ENCODE measurements at regions not wholly inside any gene's neighbourhood (a gene's known extent, or its start where the extent isn't known, plus 50 kb on each side); places are given as distances from the start of the nearest gene placed in this dataset.

GRCh38 chr1:113276507-113276906 is 113.8 kb upstream of the MAGI3 start:
- Histone ChIP-seq H3K4me1 (ENCODE audit: insufficient read depth, low read length, poor library complexity, severe bottlenecking) (no peaks in the 10 kb centered on the region), H3K4me3 (ENCODE audit: low read depth, low read length, poor library complexity, severe bottlenecking) (no peak overlapping the region), H3K27ac (ENCODE audit: low read depth, low read length, poor library complexity, severe bottlenecking) (no peak overlapping the region), H3K9me3 (ENCODE audit: low read depth, low read length, poor library complexity, severe bottlenecking) (no peaks in the 10 kb centered on the region), H3K36me3 (ENCODE audit: insufficient read depth, low read length, poor library complexity, severe bottlenecking) (no peaks in the 10 kb centered on the region), H3K27me3 (replicated peaks; ENCODE audit: insufficient read depth, low read depth, low read length, poor library complexity) (peaks cover 13% of the 10 kb centered on the region)
- DNase-seq (ENCODE audit: low spot score), result no peak
- intact Hi-C loops (cut with micrococcal nuclease; ENCODE audit: unreplicated experiment), result no loop called here
- ChIA-PET CTCF (no interaction called here), POLR2A (ENCODE audit: low non-redundant PET) (no interaction called here)
- TF ChIP-seq CTCF (conservative IDR thresholded peaks at IDR 0.05; ENCODE audit: low read depth, low read length) (no peak), EZH2 (IDR thresholded peaks at IDR 0.05; ENCODE audit: borderline replicate concordance, low read depth, low read length, poor library complexity, severe bottlenecking) (no peak)
- no TSS peak for BruUV-seq (replicated peaks)

GRCh38 chr1:113278371-113278770 is 111.9 kb upstream of the MAGI3 start:
- H3K27ac ChIP-seq (ENCODE audit: low read depth, low read length, poor library complexity, severe bottlenecking), result no peak overlapping the region
- no peak overlapping the region for H3K4me3 ChIP-seq (ENCODE audit: low read depth, low read length, poor library complexity, severe bottlenecking)
- no peak for DNase-seq (ENCODE audit: low spot score)
- no peaks in the 10 kb centered on the region for H3K4me1 ChIP-seq (ENCODE audit: insufficient read depth, low read length, poor library complexity, severe bottlenecking)
- BruUV-seq (replicated peaks), result no TSS peak
- no peaks in the 10 kb centered on the region for H3K36me3 ChIP-seq (ENCODE audit: insufficient read depth, low read length, poor library complexity, severe bottlenecking)
- no peak for TF ChIP-seq CTCF (conservative IDR thresholded peaks at IDR 0.05; ENCODE audit: low read depth, low read length)
- TF ChIP-seq EZH2 (IDR thresholded peaks at IDR 0.05; ENCODE audit: borderline replicate concordance, low read depth, low read length, poor library complexity, severe bottlenecking), result no peak
- H3K27me3 ChIP-seq (replicated peaks; ENCODE audit: insufficient read depth, low read depth, low read length, poor library complexity), result peaks cover 13% of the 10 kb centered on the region
- CTCF ChIA-PET, result no interaction called here
- no peaks in the 10 kb centered on the region for H3K9me3 ChIP-seq (ENCODE audit: low read depth, low read length, poor library complexity, severe bottlenecking)
- POLR2A ChIA-PET (ENCODE audit: low non-redundant PET), result no interaction called here
- intact Hi-C loops (cut with micrococcal nuclease; ENCODE audit: unreplicated experiment), result no loop called here

GRCh38 chr1:113278777-113279176 is 111.5 kb upstream of the MAGI3 start:
- TF ChIP-seq CTCF (conservative IDR thresholded peaks at IDR 0.05; ENCODE audit: low read depth, low read length), result no peak
- no peak for TF ChIP-seq EZH2 (IDR thresholded peaks at IDR 0.05; ENCODE audit: borderline replicate concordance, low read depth, low read length, poor library complexity, severe bottlenecking)
- DNase-seq (ENCODE audit: low spot score), result no peak
- Histone ChIP-seq H3K4me3 (ENCODE audit: low read depth, low read length, poor library complexity, severe bottlenecking) (no peak overlapping the region), H3K27me3 (replicated peaks; ENCODE audit: insufficient read depth, low read depth, low read length, poor library complexity) (peaks cover 13% of the 10 kb centered on the region), H3K4me1 (ENCODE audit: insufficient read depth, low read length, poor library complexity, severe bottlenecking) (no peaks in the 10 kb centered on the region), H3K27ac (ENCODE audit: low read depth, low read length, poor library complexity, severe bottlenecking) (no peak overlapping the region), H3K9me3 (ENCODE audit: low read depth, low read length, poor library complexity, severe bottlenecking) (no peaks in the 10 kb centered on the region), H3K36me3 (ENCODE audit: insufficient read depth, low read length, poor library complexity, severe bottlenecking) (no peaks in the 10 kb centered on the region)
- ChIA-PET POLR2A (ENCODE audit: low non-redundant PET) (no interaction called here), CTCF (no interaction called here)
- BruUV-seq (replicated peaks), result no TSS peak
- intact Hi-C loops (cut with micrococcal nuclease; ENCODE audit: unreplicated experiment), result no loop called here
